Neural cell (in vitro differentiated cells): ENCODE measurements at regions not wholly inside any gene's neighbourhood (a gene's known extent, or its start where the extent isn't known, plus 50 kb on each side); places are given as distances from the start of the nearest gene placed in this dataset.

Experiments
- H2AFZ ChIP-seq: fragments of 200-600, 300-800 bp; sonication (generic), shearing (Covaris generic); 2 replicates; pipeline ENCODE4 v1.6.0; 2014; ENCODE audit warnings: low read depth, mild to moderate bottlenecking, antibody characterized with exemption, low read length, moderate library complexity
- H3F3A ChIP-seq: fragments of 200-600 bp; shearing (Covaris generic); 2 replicates; pipeline ENCODE4 v1.6.1; 2016; ENCODE audit warnings: mild to moderate bottlenecking, moderate library complexity, mixed read lengths, antibody characterized with exemption, low read length; ENCODE audit not compliant: insufficient read depth, poor library complexity, severe bottlenecking
- H3K27ac ChIP-seq: fragments of 200-600, 300-800 bp; sonication (generic), shearing (Covaris generic); 2 replicates; pipeline ENCODE4 v1.5.1; 2014; ENCODE audit warnings: mild to moderate bottlenecking, low read length, moderate library complexity
- H3K27me3 ChIP-seq: fragments of 300-800, 200-600 bp; sonication (generic), shearing (Covaris generic); 2 replicates; pipeline ENCODE4 v1.6.0; 2014; ENCODE audit warnings: mild to moderate bottlenecking, low read depth, low read length, moderate library complexity; ENCODE audit not compliant: insufficient read depth
- H3K36me3 ChIP-seq: fragments of 300-800, 200-600 bp; sonication (generic), shearing (Covaris generic); 2 replicates; pipeline ENCODE4 v1.5.1; 2014; ENCODE audit warnings: mild to moderate bottlenecking, antibody characterized with exemption, low read length, moderate library complexity; ENCODE audit not compliant: insufficient read depth
- H3K4me2 ChIP-seq: fragments of 300-800, 200-600 bp; sonication (generic), shearing (Covaris generic); 2 replicates; pipeline ENCODE4 v1.6.0; 2014; ENCODE audit warnings: mild to moderate bottlenecking, low read length
- H3K4me3 ChIP-seq: fragments of 300-800, 200-600 bp; sonication (generic), shearing (Covaris generic); 2 replicates; pipeline ENCODE4 v1.5.1; 2014; ENCODE audit warnings: mild to moderate bottlenecking, low read length, moderate library complexity
- H3K79me2 ChIP-seq: fragments of 200-600 bp; shearing (Covaris generic); replicated peaks from 2 replicates; pipeline ENCODE4 v1.6.0; 2014; ENCODE audit warnings: mild to moderate bottlenecking, low read length, moderate library complexity; ENCODE audit not compliant: insufficient read depth
- H3K9ac ChIP-seq: fragments of 300-800, 200-600 bp; sonication (generic), shearing (Covaris generic); 2 replicates; pipeline ENCODE4 v1.6.1; 2016; ENCODE audit warnings: mild to moderate bottlenecking, low read length, mixed read lengths
- H3K9me2 ChIP-seq: fragments of 200-600 bp; shearing (Covaris generic); 2 replicates; pipeline ENCODE4 v1.6.1; 2016; ENCODE audit warnings: mild to moderate bottlenecking, low read length, mixed read lengths; ENCODE audit not compliant: insufficient read depth
- H3K9me3 ChIP-seq: fragments of 200-600, 300-800 bp; sonication (generic), shearing (Covaris generic); 2 replicates; pipeline ENCODE4 v1.6.1; 2016; ENCODE audit warnings: mild to moderate bottlenecking, mixed run types, low read length, moderate library complexity, mixed read lengths
- H4K20me1 ChIP-seq: fragments of 200-600 bp; shearing (Covaris generic); 2 replicates; pipeline ENCODE4 v1.6.1; 2016; ENCODE audit warnings: mild to moderate bottlenecking, mixed run types; ENCODE audit not compliant: insufficient read depth
- EP300 ChIP-seq: fragments of 450-650 bp; conservative IDR thresholded peaks from 2 replicates; pipeline ENCODE4 v1.6.1; 2014; ENCODE audit warnings: antibody characterized with exemption, mild to moderate bottlenecking, moderate library complexity; ENCODE audit not compliant: poor library complexity, severe bottlenecking
- EZH2 ChIP-seq: fragments of 200-600, 300-800 bp; shearing (Covaris generic), sonication (generic); IDR thresholded peaks from 2 replicates; pipeline ENCODE4 v1.6.1; 2014; ENCODE audit warnings: antibody characterized with exemption, low read length, borderline replicate concordance, mild to moderate bottlenecking; ENCODE audit not compliant: insufficient read depth, poor library complexity, severe bottlenecking
- MXI1 ChIP-seq: fragments of 450-650 bp; conservative IDR thresholded peaks from 2 replicates; pipeline ENCODE4 v1.6.1; 2014; ENCODE audit warnings: antibody characterized with exemption, mild to moderate bottlenecking; ENCODE audit not compliant: poor library complexity, severe bottlenecking
- POLR2AphosphoS5 ChIP-seq: IDR thresholded peaks from 2 replicates; pipeline ENCODE4 v1.6.1; 2012
- RAD21 ChIP-seq: fragments of 450-650 bp; conservative IDR thresholded peaks from 2 replicates; pipeline ENCODE4 v1.6.1; 2014; ENCODE audit warnings: antibody characterized with exemption, mild to moderate bottlenecking, moderate library complexity
- SMC3 ChIP-seq: fragments of 450-650 bp; conservative IDR thresholded peaks from 2 replicates; pipeline ENCODE4 v1.6.1; 2014; ENCODE audit warnings: antibody characterized with exemption, mild to moderate bottlenecking, moderate library complexity; ENCODE audit not compliant: poor library complexity
- TAF1 ChIP-seq: IDR thresholded peaks from 2 replicates; pipeline ENCODE4 v1.6.1; 2012; ENCODE audit warnings: low read depth
- TF ChIP-seq, protein P1 (sequence below): fragments of 450-650 bp; IDR thresholded peaks from 2 replicates; pipeline ENCODE4 v1.5.1; 2014; ENCODE audit warnings: antibody characterized with exemption, mild to moderate bottlenecking, moderate library complexity; ENCODE audit not compliant: poor library complexity, severe bottlenecking
- TF ChIP-seq, protein P2 (sequence below): IDR thresholded peaks from 2 replicates; pipeline ENCODE4 v1.6.1; 2012; ENCODE audit warnings: borderline replicate concordance

DNA sequence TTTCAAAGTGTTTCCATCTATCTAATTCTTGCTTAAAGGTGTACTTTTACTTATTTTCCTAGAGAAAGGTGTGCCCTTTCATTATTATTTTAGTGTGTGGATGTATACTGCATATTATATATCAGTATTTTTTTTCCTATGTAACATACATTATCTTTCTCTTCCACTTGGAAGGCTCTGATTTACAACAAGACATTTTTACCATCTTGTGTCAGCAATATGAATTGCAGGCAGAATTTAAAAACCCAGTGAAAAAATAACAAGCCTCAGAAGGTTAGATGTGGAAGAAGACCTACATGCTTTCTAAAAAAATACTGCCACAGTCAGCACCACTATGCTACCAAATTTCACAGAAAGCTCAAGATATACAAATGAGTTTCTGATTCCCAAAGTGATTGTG lies 327.7 kb upstream of the STEAP1 start:
- Histone ChIP-seq H3K9me2 (no peaks in the 10 kb centered on the region), H3K27me3 (no peaks in the 10 kb centered on the region), H2AFZ (no peak overlapping the region), H3K79me2 (no peaks in the 10 kb centered on the region), H3F3A (no peaks in the 10 kb centered on the region), H3K4me2 (no peak overlapping the region), H3K9ac (no peak overlapping the region), H3K36me3 (no peaks in the 10 kb centered on the region), H4K20me1 (no peaks in the 10 kb centered on the region), H3K9me3 (no peaks in the 10 kb centered on the region), H3K27ac (no peak overlapping the region), H3K4me3 (no peak overlapping the region)
- peak; percentile 56 for TF ChIP-seq SMC3
- TF ChIP-seq, protein P1, sequence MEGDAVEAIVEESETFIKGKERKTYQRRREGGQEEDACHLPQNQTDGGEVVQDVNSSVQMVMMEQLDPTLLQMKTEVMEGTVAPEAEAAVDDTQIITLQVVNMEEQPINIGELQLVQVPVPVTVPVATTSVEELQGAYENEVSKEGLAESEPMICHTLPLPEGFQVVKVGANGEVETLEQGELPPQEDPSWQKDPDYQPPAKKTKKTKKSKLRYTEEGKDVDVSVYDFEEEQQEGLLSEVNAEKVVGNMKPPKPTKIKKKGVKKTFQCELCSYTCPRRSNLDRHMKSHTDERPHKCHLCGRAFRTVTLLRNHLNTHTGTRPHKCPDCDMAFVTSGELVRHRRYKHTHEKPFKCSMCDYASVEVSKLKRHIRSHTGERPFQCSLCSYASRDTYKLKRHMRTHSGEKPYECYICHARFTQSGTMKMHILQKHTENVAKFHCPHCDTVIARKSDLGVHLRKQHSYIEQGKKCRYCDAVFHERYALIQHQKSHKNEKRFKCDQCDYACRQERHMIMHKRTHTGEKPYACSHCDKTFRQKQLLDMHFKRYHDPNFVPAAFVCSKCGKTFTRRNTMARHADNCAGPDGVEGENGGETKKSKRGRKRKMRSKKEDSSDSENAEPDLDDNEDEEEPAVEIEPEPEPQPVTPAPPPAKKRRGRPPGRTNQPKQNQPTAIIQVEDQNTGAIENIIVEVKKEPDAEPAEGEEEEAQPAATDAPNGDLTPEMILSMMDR = peak; percentile 53
- TF ChIP-seq TAF1 = no peak
- no peak for TF ChIP-seq POLR2AphosphoS5
- TF ChIP-seq EP300 = no peak
- TF ChIP-seq, protein P2, sequence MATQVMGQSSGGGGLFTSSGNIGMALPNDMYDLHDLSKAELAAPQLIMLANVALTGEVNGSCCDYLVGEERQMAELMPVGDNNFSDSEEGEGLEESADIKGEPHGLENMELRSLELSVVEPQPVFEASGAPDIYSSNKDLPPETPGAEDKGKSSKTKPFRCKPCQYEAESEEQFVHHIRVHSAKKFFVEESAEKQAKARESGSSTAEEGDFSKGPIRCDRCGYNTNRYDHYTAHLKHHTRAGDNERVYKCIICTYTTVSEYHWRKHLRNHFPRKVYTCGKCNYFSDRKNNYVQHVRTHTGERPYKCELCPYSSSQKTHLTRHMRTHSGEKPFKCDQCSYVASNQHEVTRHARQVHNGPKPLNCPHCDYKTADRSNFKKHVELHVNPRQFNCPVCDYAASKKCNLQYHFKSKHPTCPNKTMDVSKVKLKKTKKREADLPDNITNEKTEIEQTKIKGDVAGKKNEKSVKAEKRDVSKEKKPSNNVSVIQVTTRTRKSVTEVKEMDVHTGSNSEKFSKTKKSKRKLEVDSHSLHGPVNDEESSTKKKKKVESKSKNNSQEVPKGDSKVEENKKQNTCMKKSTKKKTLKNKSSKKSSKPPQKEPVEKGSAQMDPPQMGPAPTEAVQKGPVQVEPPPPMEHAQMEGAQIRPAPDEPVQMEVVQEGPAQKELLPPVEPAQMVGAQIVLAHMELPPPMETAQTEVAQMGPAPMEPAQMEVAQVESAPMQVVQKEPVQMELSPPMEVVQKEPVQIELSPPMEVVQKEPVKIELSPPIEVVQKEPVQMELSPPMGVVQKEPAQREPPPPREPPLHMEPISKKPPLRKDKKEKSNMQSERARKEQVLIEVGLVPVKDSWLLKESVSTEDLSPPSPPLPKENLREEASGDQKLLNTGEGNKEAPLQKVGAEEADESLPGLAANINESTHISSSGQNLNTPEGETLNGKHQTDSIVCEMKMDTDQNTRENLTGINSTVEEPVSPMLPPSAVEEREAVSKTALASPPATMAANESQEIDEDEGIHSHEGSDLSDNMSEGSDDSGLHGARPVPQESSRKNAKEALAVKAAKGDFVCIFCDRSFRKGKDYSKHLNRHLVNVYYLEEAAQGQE = no peak
- TF ChIP-seq EZH2 = no peak
- TF ChIP-seq MXI1 = no peak
- TF ChIP-seq RAD21 = peak; percentile 60

DNA sequence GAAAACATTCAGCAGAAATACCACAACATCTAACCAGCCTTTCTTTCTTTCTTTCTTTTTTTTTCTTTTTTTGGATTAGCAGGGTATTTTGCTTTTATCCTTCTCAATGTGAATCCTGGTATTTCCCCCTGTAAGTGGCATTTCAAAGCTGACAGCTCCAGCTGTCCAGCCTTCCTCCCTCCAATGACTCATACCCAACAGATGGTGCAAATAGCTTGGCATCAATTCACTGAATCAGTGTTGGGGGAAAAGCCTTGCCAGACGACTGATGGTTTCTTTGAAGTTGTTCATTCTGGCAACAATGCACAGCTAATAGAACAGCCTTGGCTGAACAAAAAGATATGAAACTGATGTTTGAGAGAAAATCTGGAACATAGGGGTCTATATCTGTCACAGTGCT lies 316.8 kb upstream of the STEAP1 start:
- H3K27me3 ChIP-seq = no peaks in the 10 kb centered on the region
- H3K27ac ChIP-seq = no peak overlapping the region
- H3K9me3 ChIP-seq = no peaks in the 10 kb centered on the region
- H3K9ac ChIP-seq = no peak overlapping the region
- H3K4me2 ChIP-seq = no peak overlapping the region
- H3K79me2 ChIP-seq = no peaks in the 10 kb centered on the region
- H2AFZ ChIP-seq = no peak overlapping the region
- no peaks in the 10 kb centered on the region for H4K20me1 ChIP-seq
- H3K36me3 ChIP-seq = no peaks in the 10 kb centered on the region
- H3K9me2 ChIP-seq = no peaks in the 10 kb centered on the region
- H3K4me3 ChIP-seq = no peak overlapping the region
- no peaks in the 10 kb centered on the region for H3F3A ChIP-seq
- TF ChIP-seq TAF1 = no peak
- no peak for TF ChIP-seq RAD21
- TF ChIP-seq, protein P1 = no peak
- TF ChIP-seq SMC3 = no peak
- TF ChIP-seq EZH2 = no peak
- TF ChIP-seq POLR2AphosphoS5 = no peak
- no peak for TF ChIP-seq MXI1
- no peak for TF ChIP-seq EP300
- TF ChIP-seq, protein P2 = no peak
